ENCODE measurements at regions not wholly inside any gene's neighbourhood (a gene's known extent, or its start where the extent isn't known, plus 50 kb on each side); places are given as distances from the start of the nearest gene placed in this dataset.

- no peak for TF ChIP-seq EP300 (IDR thresholded peaks at IDR 0.05; ENCODE audit: borderline replicate concordance in 1 of 2, low read depth in 1 of 2, low read length in 1 of 2)
- TF ChIP-seq CTCF (IDR thresholded peaks at IDR 0.05), result no peak
- TF ChIP-seq FOXM1 (IDR thresholded peaks at IDR 0.05; ENCODE audit: low read depth), result no peak
Observed at GRCh38 chr6:169345146-169345545, 91.5 kb upstream of the THBS2 start (continued).

- POLR2A ChIA-PET, result no interaction called here
Observed at GRCh38 chr6:169344750-169345065, 91.1 kb upstream of the THBS2 start.

GRCh38 chr6:169343886-169344749 is 90.5 kb upstream of the THBS2 start:
- H3K4me1 ChIP-seq (ENCODE audit: control insufficient read depth in 1 of 2, insufficient read depth in 2 of 2, low read depth in 1 of 2, low read length in 1 of 2), result peaks cover 4 to 7% of the 10 kb centered on the region in 2 experiments; a peak in 2 of 4 replicates
- H3K9ac ChIP-seq, result no peak overlapping the region
- no peaks in the 10 kb centered on the region for H4K20me1 ChIP-seq (ENCODE audit: insufficient read depth)
- CTCF ChIA-PET, result no interaction called here
- H3K9me2 ChIP-seq, result no peaks in the 10 kb centered on the region
- 0 out of 2 replicates have a peak overlapping the region, but pooled peaks have one; percentile 46 for H2AFZ ChIP-seq (ENCODE audit: low read depth)
- 70% methylated on average over 13 of the region's 13 CpGs for WGBS (ENCODE audit: low lambda C conversion rate)
- TF ChIP-seq GATA2 (CRISPR knock-in tag; IDR thresholded peaks at IDR 0.05), result no peak
- TF ChIP-seq PBX3 (IDR thresholded peaks at IDR 0.05), result no peak
- no peaks in the 10 kb centered on the region for H3K9me3 ChIP-seq
- H3K4me2 ChIP-seq, result no peak overlapping the region
- H3K4me3 ChIP-seq (ENCODE audit: low read depth in 2 of 2, low read length in 1 of 2), result no peak overlapping the region
- no peaks in the 10 kb centered on the region for H3K27me3 ChIP-seq (ENCODE audit: insufficient read depth)
- no peaks in the 10 kb centered on the region for H3F3A ChIP-seq (replicated peaks; ENCODE audit: insufficient read depth)
- H3K36me3 ChIP-seq (replicated peaks in 1 of 2; ENCODE audit: control insufficient read depth in 1 of 2, insufficient read depth in 2 of 2, low read length in 1 of 2), result no peaks in the 10 kb centered on the region
- POLR2A ChIA-PET, result no interaction called here
- H3K27ac ChIP-seq (ENCODE audit: low read depth in 2 of 2, low read length in 1 of 2), result no peak overlapping the region
- DNase-seq, result no peak
- no peaks in the 10 kb centered on the region for H3K79me2 ChIP-seq (ENCODE audit: insufficient read depth)

More at GRCh38 chr6:169344750-169345065, 91.1 kb upstream of the THBS2 start:
- Histone ChIP-seq H2AFZ (ENCODE audit: low read depth) (0 out of 2 replicates have a peak overlapping the region, but pooled peaks have one; percentile 46), H3K4me1 (ENCODE audit: control insufficient read depth in 1 of 2, insufficient read depth in 2 of 2, low read depth in 1 of 2, low read length in 1 of 2) (peaks cover 4 to 7% of the 10 kb centered on the region in 2 experiments; a peak in 2 of 4 replicates), H3K9me3 (no peaks in the 10 kb centered on the region), H3K4me3 (ENCODE audit: low read depth in 2 of 2, low read length in 1 of 2) (no peak overlapping the region), H4K20me1 (ENCODE audit: insufficient read depth) (no peaks in the 10 kb centered on the region), H3K9ac (no peak overlapping the region), H3K79me2 (ENCODE audit: insufficient read depth) (no peaks in the 10 kb centered on the region), H3K27me3 (ENCODE audit: insufficient read depth) (no peaks in the 10 kb centered on the region), H3K27ac (ENCODE audit: low read depth in 2 of 2, low read length in 1 of 2) (no peak overlapping the region), H3K9me2 (no peaks in the 10 kb centered on the region), H3K36me3 (replicated peaks in 1 of 2; ENCODE audit: control insufficient read depth in 1 of 2, insufficient read depth in 2 of 2, low read length in 1 of 2) (no peaks in the 10 kb centered on the region), H3K4me2 (no peak overlapping the region), H3F3A (replicated peaks; ENCODE audit: insufficient read depth) (no peaks in the 10 kb centered on the region)
- DNase-seq, result no peak
- CTCF ChIA-PET, result no interaction called here
- TF ChIP-seq, protein P1, sequence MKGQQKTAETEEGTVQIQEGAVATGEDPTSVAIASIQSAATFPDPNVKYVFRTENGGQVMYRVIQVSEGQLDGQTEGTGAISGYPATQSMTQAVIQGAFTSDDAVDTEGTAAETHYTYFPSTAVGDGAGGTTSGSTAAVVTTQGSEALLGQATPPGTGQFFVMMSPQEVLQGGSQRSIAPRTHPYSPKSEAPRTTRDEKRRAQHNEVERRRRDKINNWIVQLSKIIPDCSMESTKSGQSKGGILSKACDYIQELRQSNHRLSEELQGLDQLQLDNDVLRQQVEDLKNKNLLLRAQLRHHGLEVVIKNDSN (IDR thresholded peaks at IDR 0.05; ENCODE audit: borderline replicate concordance, low read depth), result no peak
- TF ChIP-seq TCF12 (IDR thresholded peaks at IDR 0.05), result peak; percentile 20; the same call in 1 of the 2 replicates
- WGBS (ENCODE audit: low lambda C conversion rate), result 46% methylated on average over 7 of the region's 7 CpGs
